ENCODE measurements at regions not wholly inside any gene's neighbourhood (a gene's known extent, or its start where the extent isn't known, plus 50 kb on each side); places are given as distances from the start of the nearest gene placed in this dataset.
"Not testable (repeated sequence)": the region's sequence is repeated elsewhere in the genome, so short reads cannot be mapped to it uniquely, and the experiment has no call there.

- no peak for DNase-seq
These were observed 207.1 kb downstream of the NDUFA10 start for GRCh38 chr2:239818086-239818485.

- DNase-seq, result not testable (repeated sequence)
These were observed 207.6 kb downstream of the NDUFA10 start for GRCh38 chr2:239817468-239818031.

DNA sequence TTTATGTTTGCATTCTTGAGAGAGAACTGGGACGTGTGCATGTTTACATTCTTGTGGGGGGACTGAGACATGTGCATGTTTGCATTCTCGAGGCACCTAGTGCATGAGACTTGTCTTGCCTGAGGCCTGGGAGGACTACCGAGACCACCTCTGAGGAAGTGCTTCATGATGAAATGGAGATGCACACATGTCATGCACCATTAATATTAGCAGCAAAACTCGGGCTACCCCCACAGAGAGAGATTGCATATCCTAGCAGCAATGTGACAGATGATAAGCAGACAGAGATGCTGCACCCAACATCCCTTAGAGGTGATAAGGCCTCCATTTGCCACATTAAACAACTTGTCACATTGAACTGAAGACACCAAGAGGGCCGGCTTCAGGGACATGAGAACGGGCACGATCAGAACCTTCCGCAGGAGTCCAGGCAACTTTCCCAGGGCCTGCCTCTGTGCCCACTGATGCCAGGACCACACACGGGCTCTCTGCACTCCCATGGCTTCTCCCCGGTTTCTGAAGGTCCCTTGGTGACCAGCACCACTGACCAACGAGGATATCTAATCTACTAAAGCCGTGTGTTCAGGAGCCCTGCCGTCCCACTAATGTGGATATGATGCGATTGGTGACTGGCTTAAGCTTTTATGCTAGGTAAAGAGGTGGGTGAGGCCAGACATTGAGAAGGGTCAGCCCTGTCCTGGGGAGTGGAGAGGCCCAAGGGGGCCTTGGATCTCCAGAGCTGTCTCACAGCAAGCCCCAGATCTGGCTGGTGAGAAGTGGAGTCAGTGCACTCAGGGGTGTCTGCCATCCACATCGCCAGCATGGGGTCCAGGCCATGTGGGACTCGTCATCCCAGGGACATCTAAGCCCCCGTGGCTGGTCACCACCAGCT is 208.3 kb downstream of the NDUFA10 start:
- no peak for DNase-seq

DNA sequence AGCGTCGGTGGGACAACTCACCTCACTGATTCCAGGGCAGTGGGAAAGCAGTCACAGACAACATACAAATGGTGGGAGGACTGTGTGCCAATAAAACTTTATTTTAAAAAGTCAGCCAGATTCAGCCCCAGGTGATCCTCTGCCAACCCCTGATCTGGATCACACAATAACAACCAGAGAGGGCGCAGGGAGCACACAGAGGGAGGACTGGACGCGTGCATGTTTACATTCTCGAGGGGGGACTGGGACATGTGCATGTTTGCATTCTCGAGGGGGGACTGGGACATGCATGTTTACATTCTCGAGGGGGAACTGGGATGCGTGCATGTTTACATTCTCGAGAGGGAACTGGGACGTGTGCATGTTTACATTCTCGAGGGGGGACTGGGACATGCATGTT is 209.5 kb downstream of the NDUFA10 start:
- DNase-seq, result no peak

- no peak for DNase-seq
These were observed 210.1 kb downstream of the NDUFA10 start for GRCh38 chr2:239814861-239815601.

DNA sequence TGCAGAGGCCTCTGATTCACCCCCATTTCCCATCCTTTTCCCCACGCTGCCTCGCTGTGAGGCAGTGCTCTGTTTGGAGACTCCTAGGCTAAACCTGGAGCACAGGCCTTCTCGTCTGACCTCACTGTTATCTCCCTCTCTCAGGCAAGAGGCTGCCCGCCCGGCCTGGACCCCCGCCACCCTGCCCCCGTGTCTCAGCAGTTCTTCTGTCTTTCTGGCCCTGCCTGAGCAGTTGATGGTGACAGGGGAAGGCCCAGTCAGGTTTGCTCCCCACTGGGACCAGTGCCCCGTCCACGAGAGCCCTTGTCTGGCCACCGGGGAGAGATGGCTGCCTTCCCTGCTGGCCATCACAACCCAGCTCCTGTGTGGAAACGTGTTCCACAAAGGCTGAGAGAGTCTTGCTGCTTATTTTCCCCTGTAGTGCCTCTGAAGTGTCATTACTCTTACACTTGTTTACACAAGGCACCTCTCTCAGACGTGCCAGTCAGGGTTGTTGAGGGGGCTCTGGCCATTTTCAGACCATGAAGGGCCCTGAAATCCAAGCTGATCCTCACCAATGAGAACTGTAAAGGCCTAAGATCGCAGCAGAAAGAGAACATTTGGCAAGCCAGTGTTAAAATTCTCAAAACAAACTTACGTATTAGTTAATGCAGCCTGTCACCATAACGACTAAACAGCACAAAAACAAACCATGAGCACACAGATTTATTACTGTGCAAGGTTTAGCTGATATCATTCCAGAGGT is 210.9 kb downstream of the NDUFA10 start:
- no peak for DNase-seq

- DNase-seq, result no peak
These were observed 211.7 kb downstream of the NDUFA10 start for GRCh38 chr2:239813261-239814115.

DNA sequence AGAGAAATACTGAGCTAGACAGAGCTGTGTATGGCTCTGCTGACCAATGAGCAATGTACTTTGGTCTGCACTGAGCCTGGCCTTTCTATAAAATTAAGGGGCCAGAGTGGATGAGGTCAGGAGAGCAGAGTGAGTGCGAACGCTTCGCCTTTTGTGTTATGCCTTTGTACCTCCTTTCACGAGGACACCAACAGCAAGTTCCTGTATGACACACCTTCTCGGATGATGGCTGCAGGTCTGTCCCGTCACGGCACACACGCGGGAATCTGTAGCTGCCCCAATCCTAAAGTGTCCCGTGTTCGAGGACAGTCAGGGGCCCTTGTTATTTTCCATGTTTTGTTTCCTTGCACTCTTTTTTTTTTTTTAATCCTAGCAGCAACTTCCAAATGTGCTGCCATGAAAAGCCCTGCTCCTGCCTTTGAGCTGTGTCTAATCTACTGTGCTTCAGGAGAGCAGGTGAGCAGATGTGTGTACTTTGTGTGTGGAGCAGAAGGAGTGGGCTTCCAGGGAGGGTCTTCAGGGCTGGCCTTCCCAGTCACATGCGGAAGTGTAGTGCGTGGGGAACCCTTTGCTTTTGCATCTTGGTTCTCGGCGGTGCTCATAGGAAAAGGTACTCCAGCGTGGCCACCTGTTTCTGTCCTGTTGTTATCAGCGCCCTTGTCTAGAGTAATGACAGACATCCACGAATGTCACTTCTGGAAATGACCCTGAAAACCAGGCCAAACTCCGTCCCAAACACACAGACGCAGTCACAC is 213.2 kb downstream of the NDUFA10 start:
- no peak for DNase-seq

DNA sequence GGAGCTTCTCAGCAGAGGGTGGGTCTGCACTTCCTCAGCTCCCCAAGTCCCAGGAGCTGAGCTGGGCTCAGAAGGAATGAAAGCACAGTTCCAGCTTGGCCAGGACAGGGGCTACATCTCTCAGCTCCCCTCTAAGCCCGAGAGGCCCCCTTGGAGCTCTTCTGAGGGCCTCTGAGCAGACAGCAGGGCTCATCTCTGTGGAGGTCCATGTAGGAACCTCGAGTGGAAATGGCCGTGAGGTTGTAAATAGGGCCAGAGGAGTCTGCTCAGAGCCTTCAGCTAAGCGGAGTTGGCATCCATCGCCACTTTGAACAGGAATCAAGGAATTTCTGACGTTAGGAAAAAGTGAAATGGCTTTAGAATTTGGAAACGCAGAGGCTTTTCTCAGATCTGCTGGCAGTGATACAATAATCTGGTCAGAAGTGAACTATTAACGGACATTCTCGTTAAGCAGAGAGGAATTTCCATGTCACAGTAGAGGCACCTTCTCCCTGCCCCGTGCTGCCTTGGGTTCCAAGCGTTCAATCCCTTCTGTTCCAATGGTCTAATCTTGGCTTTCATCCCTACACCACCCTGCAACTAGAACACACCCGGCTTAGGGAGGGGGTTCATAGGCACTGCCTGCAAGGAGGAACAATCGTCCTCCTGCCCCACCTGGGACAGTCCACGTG is 213.9 kb downstream of the NDUFA10 start:
- no peak for DNase-seq

GRCh38 chr2:239809391-239809790 is 215.8 kb downstream of the NDUFA10 start:
- no peak for DNase-seq

DNA sequence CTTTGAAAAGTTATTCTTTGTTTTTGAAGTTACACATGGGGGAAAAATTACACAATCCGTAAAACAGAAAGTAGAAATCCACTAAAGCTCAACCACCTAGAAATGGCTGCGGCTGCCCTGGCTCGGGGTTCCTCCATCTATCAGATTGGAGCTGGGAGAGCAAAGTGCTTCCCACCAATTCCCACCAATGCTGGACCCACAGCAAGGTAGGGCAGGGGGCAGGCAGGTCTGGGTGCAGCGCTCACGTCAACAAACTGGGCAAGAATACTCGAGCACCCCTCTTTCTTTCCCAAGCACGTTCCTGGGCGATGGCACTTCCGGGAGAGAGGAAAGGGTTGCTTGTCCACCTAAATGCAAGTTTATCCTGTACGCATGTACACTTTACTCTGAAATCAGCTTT is 217.6 kb downstream of the NDUFA10 start:
- no peak for DNase-seq

DNA sequence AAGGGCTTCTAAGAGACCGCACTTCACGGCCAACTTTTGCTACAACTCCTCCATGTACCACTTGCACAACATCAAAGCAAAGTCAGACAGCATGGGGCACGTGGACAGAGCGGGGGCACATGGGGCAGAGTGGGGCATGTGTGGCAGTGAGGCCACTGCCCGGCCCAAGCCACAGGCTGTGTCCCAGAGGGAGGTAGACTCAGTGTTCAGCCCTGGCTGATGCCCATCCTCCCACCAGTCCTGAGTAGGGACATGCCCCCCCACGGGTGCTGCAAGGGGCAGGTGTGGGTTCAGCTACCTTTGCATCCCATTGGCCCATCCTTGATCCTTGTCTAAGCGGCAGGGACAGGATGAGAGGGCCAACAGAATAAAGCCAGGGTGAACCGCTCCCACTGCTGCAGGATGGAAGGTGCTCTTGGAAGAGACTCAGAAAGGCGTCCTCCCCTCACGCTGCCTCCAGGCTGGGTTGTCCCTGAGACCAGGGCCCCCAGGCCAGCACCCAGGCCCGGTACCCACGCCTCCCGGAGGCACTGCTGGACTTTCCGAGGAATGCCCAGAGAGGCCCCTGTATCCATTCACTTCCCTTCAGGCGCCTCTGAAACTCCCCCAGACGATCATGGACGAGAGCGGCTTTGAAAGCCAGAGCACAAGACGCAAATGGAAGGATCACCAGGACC is 218.2 kb downstream of the NDUFA10 start:
- DNase-seq, result no peak

GRCh38 chr2:239806276-239806675 is 218.9 kb downstream of the NDUFA10 start:
- DNase-seq, result no peak

GRCh38 chr2:239805414-239805813 is 219.7 kb downstream of the NDUFA10 start:
- no peak for DNase-seq

DNA sequence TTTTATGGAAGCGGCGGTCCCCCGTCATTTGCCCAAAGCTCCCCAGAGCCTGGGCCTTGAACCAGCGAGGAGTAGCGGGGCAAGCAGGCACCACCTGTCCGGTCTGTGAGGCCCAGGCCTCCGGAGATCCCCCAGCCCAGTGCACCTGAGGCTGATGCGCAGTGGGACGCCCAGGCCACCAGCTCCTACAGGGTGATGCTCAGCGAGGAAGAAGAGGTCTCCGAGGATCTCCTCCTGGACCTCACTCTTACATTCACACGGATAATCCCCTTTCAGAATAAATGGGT is 220.2 kb downstream of the NDUFA10 start:
- DNase-seq, result no peak

DNA sequence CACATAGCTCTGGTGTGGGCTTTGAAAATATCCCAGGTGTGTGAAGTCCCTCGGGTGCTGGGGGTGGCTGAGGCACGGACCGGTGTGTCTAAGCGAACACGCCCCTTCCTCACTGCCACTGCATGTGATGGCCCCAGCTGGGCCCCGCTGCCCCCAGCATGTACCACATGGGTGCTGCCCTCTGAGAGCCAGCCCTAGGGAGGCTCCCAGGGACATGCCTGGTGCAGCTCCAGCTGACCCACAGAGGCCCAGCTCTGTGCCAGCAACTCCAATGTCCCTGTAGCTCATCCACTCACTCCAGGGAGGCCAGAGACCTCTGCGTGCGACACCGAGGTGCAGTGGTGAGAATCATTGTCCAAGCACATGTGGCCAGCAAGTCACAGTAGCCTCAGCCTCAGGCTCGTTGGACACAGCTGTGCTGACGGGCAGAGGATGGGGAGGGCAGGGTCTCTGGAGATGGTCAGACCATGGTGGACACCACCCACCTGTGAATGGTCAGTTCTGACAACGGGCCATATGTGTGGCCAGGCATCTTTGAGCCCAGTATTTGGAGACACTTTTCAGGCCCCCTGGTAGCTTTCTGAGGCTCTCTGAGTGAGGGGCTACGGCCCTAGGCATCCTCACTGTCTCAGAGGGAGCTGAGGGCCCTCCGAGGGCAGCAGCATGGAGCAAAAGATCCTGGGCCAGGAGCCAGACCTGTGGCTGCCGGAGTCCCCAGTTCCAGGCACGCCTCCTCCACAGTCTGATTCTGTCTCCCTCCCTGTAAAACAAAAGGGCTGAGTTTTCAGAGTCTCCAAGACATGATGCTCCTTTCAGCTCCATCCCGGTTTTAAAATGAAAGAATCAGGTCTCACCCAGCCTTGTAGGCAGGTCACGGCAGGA is 220.7 kb downstream of the NDUFA10 start:
- DNase-seq, result no peak

GRCh38 chr2:239803766-239804115 is 221.4 kb downstream of the NDUFA10 start:
- no peak for DNase-seq

GRCh38 chr2:239803102-239803765 is 221.9 kb downstream of the NDUFA10 start:
- no peak for DNase-seq

DNA sequence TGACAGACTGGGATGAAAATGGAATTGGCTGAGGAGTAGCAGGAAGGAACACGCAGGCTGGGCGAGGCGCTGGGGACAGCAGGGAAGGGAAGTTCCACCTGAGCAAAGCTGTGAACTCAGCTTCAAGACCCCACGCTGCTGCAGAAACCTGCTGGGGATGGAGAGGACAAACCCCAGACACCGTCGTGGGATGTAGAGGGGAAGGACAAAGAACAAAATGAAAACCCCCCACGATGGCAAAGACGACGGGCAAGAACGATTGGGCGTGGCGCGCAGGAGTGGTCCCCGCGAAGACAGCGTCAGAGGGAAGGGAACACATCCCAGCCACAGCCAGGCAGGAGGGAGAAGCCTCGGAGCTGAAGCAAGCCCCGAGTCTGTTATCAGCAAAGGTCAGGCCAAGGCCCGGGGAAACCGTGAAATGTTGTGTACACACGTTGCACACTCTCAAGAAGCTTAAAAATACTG is 222.9 kb downstream of the NDUFA10 start:
- DNase-seq, result no peak
